Duodenal mucosa (tissue), 2 donors: ENCODE measurements at regions not wholly inside any gene's neighbourhood (a gene's known extent, or its start where the extent isn't known, plus 50 kb on each side); places are given as distances from the start of the nearest gene placed in this dataset.

Experiments used
- H3K27ac ChIP-seq: one replicate; pipeline ENCODE4 v1.7.0; 2013; ENCODE audit warnings: low read depth, low read length
- H3K27me3 ChIP-seq, 2 donors: one replicate each; pipeline ENCODE4 v1.7.0; 2013; ENCODE audit warnings: low read length in 2 of 2, control low read depth in 1 of 2; ENCODE audit not compliant: insufficient read depth in 2 of 2, control insufficient read depth in 1 of 2
- H3K36me3 ChIP-seq, 2 donors: one replicate each; pipeline ENCODE4 v1.7.0; 2013; ENCODE audit warnings: low read length in 2 of 2, control low read depth in 1 of 2; ENCODE audit not compliant: insufficient read depth in 2 of 2, control insufficient read depth in 1 of 2
- H3K4me1 ChIP-seq, 2 donors: one replicate each; pipeline ENCODE4 v1.7.0; 2013; ENCODE audit warnings: low read length in 2 of 2, control low read depth in 1 of 2; ENCODE audit not compliant: insufficient read depth in 2 of 2, control insufficient read depth in 1 of 2
- H3K4me3 ChIP-seq, 2 donors: one replicate each; pipeline ENCODE4 v1.7.0; 2013; ENCODE audit warnings: low read length in 2 of 2, low read depth in 1 of 2
- H3K9ac ChIP-seq, 2 donors: one replicate each; pipeline ENCODE4 v1.7.0; 2013; ENCODE audit warnings: low read length in 2 of 2, low read depth in 1 of 2
- H3K9me3 ChIP-seq, 2 donors: one replicate each; pipeline ENCODE4 v1.7.0; 2013; ENCODE audit warnings: low read length in 2 of 2, control low read depth in 1 of 2; ENCODE audit not compliant: control insufficient read depth in 1 of 2

DNA sequence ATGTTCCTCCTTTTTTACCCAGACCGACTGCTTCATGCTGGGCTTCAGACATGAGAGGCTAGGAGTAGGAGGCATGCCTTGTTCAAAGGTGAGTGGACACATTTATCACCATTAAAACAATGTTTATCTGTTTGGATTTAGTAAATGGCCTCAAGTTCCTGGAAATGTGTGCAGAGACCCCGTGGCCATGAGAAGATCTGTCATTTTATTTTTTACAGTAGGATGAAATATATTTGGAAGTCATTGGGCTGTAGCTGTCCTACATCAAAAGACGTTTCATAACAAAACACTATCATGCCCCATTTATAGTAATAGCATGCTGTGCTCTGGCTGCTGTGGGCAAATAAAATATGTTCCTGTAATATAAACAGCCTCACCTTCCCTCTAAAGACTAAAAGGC, 403.9 kb upstream of the TNP1 start:
- Histone ChIP-seq H3K27ac (no peak overlapping the region), H3K9me3 (peaks cover 0 to 5% of the 10 kb centered on the region in 2 donors), H3K36me3 (no peaks in the 10 kb centered on the region), H3K4me1 (no peaks in the 10 kb centered on the region), H3K9ac (no peak overlapping the region), H3K4me3 (no peak overlapping the region), H3K27me3 (no peaks in the 10 kb centered on the region)

DNA sequence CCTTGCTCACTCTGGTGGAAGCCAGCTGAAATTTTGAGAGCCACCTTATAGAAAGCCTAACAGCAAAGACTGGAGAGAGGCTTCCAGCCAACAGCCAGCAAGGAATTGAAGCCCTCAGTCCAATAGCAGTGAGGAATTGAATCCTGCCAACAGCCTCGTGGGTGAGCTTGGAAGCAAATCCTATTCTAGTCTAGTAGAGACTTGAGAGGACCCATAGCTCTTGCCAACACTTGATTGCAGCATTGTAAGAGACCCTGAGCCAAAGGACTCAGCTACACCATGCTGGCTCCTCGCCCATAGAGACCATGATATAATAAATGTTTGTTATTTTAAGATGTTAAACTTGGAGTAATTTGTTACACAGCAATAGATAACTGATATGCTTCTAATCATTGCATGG, 403.0 kb upstream of the TNP1 start:
- Histone ChIP-seq H3K9me3 (peaks cover 0 to 4% of the 10 kb centered on the region in 2 donors), H3K36me3 (no peaks in the 10 kb centered on the region), H3K4me3 (no peak overlapping the region), H3K4me1 (no peaks in the 10 kb centered on the region), H3K9ac (no peak overlapping the region), H3K27me3 (no peaks in the 10 kb centered on the region), H3K27ac (no peak overlapping the region)

DNA sequence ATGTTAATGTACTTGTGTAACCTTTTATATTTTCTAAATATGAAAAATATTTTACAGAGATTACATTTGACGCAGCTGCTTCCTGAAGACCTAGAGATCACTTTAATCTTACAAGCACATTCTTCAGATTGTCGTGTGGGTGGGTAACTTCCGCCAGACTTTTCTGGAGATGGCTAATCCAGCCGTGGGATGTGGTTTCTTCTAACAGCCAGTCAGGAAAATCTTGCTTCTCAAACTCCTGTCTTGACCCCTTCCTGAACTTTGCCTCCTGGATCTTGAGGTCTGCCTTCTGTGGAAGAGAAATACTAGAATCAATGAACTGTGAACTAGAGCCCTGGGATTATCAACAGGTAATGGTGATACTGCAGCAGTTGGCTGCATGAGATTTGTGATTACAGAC, 401.6 kb upstream of the TNP1 start:
- H3K36me3 ChIP-seq = no peaks in the 10 kb centered on the region
- H3K4me1 ChIP-seq = no peaks in the 10 kb centered on the region
- H3K27me3 ChIP-seq = no peaks in the 10 kb centered on the region
- H3K9ac ChIP-seq = no peak overlapping the region
- no peak overlapping the region for H3K4me3 ChIP-seq
- H3K9me3 ChIP-seq = no peaks in the 10 kb centered on the region
- no peak overlapping the region for H3K27ac ChIP-seq

DNA sequence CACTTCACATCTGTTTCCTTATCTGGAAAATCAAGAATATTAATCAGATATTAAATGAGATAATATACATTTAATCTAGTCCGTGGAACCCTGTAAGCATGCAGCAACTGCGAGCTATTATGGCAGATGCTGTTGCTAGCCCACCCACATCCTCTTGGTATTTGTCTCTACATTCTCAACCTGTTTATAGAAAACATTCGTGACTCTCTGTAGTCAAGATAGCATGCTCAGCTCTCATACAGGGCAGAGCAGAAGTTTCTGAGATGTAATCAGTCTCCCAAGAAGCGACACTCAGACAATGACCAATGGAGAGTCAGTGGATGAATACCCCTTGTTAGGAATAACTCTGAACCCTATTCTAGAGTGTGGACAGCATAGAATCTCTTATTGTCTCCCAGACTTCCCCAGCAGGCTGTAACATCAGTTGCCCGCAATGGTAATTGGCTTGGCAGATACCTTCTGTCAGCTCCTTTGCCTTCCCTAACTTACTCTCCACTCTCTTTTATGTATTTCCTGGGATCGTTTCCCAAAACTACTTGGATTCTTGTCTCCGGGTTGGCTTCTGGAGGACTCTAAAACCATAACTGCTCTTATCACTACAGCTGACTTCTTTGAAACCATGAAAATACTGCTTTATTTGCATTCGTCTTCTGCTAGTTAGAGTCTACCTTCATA, 400.7 kb upstream of the TNP1 start:
- Histone ChIP-seq H3K4me1 (no peaks in the 10 kb centered on the region), H3K4me3 (no peak overlapping the region), H3K27ac (no peak overlapping the region), H3K36me3 (no peaks in the 10 kb centered on the region), H3K9me3 (no peaks in the 10 kb centered on the region), H3K27me3 (no peaks in the 10 kb centered on the region), H3K9ac (no peak overlapping the region)

DNA sequence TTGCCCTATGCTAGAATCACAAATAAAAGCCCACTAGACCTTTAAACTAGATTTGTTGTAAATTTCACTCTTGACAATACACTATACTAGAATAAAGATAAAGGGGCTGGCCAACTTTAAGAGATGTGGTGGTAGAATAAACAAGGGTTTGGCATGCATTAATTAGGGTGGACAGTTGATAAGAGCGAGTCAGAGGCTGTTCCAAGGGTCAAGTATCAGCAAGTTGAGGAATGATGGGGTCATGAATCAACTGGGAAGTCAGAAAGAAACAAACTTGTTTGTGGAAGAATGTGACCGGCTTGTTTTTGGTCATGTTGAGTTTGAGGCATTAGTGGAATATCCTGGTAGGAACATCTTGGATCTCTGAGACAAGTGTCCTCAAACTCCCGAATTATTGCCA, 398.3 kb upstream of the TNP1 start:
- H3K27me3 ChIP-seq = peaks cover 0 to 6% of the 10 kb centered on the region in 2 donors
- H3K9ac ChIP-seq = no peak overlapping the region
- no peak overlapping the region for H3K27ac ChIP-seq
- no peak overlapping the region for H3K4me3 ChIP-seq
- H3K36me3 ChIP-seq = no peaks in the 10 kb centered on the region
- H3K9me3 ChIP-seq = no peaks in the 10 kb centered on the region
- no peaks in the 10 kb centered on the region for H3K4me1 ChIP-seq

DNA sequence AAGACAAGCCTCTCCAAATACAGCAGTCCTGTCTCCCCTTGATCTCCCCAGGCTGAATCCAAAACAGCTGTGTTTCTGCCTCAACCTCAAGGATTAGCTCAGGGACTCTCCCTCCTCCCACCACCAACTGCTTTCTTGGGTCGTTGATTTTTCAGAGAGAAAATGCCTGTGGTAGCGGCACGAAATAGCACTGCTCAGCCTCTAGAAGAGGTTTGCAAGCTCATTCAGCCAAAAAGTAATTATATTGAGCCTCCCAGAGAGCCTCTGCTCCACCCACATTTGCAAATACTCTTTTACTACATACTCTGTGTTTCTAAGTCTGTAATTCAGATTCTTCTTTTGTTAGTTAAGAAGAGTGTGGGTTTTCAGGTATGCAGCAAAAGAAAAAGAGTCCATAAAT, 396.4 kb upstream of the TNP1 start:
- Histone ChIP-seq H3K4me3 (no peak overlapping the region), H3K4me1 (no peaks in the 10 kb centered on the region), H3K27ac (no peak overlapping the region), H3K9me3 (no peaks in the 10 kb centered on the region), H3K9ac (no peak overlapping the region), H3K27me3 (peaks cover 0 to 6% of the 10 kb centered on the region in 2 donors), H3K36me3 (no peaks in the 10 kb centered on the region)

DNA sequence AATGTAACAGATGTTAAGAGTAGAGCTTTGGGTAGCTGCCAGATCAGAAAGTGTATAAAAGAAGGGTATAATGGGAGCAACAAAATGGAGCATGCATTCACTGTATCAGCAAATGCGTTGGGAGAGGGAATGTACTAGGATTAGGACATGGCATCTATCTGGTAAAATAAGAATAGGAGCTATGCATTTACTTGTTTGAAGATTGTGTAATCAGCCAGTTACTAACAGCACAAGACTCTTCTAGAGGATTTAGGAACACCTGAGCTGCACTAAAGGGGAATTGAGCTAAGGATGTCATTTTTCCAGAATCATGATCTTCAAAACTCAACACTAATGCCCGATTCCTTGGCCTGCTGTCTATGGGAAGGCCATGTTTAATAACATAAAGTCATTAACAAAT, 394.2 kb upstream of the TNP1 start:
- Histone ChIP-seq H3K27me3 (peaks cover 0 to 6% of the 10 kb centered on the region in 2 donors), H3K4me3 (no peak overlapping the region), H3K9me3 (no peaks in the 10 kb centered on the region), H3K9ac (no peak overlapping the region), H3K27ac (no peak overlapping the region), H3K36me3 (no peaks in the 10 kb centered on the region), H3K4me1 (peaks cover 0 to 2% of the 10 kb centered on the region in 2 donors)

DNA sequence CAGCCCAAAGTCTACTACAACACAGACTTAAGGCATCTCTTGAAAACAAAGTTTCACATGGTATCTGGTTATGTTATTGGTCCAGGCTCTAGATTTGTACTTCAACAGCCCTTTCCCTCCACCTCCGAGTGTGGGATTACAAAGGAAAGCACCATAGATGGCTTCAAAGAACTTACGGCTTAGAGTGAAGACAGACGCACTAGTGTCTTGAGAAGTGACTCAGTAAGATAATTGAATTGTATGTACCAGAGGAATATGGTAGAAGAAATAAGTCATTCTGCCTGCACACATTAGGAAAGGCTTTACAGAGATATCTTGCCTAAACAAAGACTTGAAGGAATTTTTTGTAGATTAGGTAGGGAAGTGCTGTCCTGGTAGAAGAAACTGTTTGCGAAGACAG, 392.3 kb upstream of the TNP1 start:
- Histone ChIP-seq H3K9me3 (no peaks in the 10 kb centered on the region), H3K27me3 (peaks cover 0 to 6% of the 10 kb centered on the region in 2 donors), H3K4me3 (no peak overlapping the region), H3K9ac (no peak overlapping the region), H3K36me3 (no peaks in the 10 kb centered on the region), H3K4me1 (peaks cover 4 to 9% of the 10 kb centered on the region in 2 donors), H3K27ac (no peak overlapping the region)

DNA sequence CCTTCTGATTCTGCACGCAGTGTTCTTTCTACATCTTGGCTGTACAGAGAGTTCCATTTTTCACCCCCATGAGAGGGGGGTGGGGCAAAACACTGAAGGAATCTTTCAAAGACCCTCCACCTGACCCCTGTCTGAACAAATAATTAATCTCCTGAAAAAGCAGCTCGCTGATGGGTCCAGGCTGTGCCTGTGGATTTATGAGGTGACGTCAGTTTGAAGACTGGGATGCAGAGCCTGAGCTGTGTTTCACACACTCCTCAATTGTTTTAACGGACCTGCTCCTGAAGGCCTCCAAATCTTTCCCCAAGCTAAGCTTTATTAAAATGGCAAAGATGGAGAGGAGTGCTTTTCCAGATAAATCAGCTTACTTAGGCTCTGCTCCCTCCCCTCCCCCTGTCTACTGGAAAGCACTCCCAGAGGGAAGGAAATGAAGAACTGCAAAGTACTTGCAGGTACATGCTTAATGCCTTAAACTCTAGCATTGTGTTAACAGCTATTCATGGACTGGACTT, 390.2 kb upstream of the TNP1 start:
- no peaks in the 10 kb centered on the region for H3K36me3 ChIP-seq
- H3K9me3 ChIP-seq = no peaks in the 10 kb centered on the region
- peaks cover 4 to 9% of the 10 kb centered on the region in 2 donors for H3K4me1 ChIP-seq
- no peak overlapping the region for H3K27ac ChIP-seq
- no peak overlapping the region for H3K9ac ChIP-seq
- no peak overlapping the region for H3K4me3 ChIP-seq
- H3K27me3 ChIP-seq = peaks cover 0 to 6% of the 10 kb centered on the region in 2 donors

DNA sequence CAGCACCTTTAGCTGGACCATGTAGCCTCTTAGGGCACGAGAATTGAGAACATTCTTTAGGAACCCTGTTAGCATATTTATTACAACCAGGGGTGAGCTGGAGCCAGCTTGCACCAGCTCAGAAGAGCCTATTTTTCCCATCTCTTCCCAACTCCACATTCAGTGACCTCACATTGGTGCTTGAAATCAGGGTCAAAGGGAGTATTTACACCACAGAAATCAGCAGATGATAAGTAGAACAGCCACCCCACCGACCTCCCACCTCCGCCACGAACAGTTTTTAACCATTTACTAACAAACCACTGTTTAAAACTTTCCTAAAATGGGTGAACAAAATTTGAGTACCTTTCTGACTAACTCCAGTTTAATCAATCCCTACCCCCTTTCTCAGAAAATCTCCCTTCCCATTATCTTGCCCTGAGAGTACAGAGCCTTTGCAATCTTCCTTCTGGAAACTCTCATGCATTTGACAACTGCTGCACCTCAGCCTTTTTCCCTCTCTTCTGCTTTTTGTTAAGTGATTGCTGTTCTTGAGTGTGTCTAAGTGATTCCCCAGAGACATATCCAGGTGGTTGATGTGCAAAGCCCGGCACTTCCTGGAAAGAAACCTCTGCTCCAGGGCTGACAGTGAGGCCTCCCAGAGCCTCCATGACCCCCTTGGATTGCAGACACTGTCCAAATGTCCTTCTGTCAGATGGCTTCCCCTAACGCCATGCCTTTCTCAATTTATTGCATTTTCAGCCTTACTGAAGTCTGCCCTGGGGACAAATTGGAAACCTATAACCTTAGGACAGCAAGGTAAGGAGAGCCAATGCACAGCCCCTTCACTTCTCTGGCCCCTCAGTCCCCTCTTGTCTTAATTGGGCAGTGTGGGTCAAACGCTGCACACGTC, 389.5 kb upstream of the TNP1 start:
- Histone ChIP-seq H3K36me3 (no peaks in the 10 kb centered on the region), H3K9me3 (no peaks in the 10 kb centered on the region), H3K27ac (no peak overlapping the region), H3K4me3 (no peak overlapping the region), H3K4me1 (peaks cover 4 to 9% of the 10 kb centered on the region in 2 donors), H3K27me3 (peaks cover 0 to 5% of the 10 kb centered on the region in 2 donors), H3K9ac (no peak overlapping the region)
